COLO668 (cell line): ENCODE measurements at regions not wholly inside any gene's neighbourhood (a gene's known extent, or its start where the extent isn't known, plus 50 kb on each side); places are given as distances from the start of the nearest gene placed in this dataset.
A peak's percentile ranks its signal among the peaks of the same experiment; 100 is the strongest.
"Not testable (repeated sequence)": the region's sequence is repeated elsewhere in the genome, so short reads cannot be mapped to it uniquely, and the experiment has no call there.

Experiments
- DNase-seq: peaks from one replicate; lab custom pipeline; 2025; ENCODE audit not compliant: unreplicated experiment; lab: John Stamatoyannopoulos, UW

DNA sequence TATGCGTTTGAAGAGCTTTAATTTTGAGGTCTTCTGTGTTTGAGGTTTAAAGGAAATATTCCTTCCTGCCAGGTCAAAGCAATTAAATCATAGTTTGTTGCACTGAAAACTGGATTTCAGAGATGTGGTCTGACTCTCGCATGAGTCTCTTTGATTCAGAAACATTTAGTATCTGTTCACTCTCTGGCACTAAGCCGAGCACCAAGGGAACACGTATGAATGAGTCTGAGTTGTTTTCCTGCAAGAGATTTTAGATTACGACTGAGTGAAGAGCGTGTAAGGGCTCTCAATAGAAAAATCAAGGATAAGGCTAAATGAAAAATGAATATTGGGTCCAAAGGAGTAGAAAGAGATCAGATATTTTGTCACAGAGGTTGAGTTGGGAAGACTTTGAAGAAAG, 875.4 kb upstream of the PRKX start:
- DNase-seq = no peak

DNA sequence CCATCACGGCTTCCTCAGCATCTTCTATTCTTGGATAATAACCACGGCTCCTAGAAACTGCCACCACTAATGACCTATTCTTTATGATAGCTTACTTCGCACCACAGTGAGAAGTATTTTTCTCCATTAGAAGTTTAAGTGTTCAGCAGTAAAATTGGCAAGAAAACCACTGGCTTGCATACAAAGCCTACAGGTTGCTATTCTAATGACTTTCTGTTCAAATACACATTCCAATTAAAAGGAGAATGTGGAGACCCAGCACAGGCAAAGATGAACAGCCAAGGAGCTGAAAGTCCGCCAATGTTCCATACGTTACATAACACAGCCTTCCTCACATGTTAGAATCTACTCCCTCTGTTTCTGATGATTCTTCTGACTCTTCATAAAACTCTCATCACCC, 875.0 kb upstream of the PRKX start:
- DNase-seq = no peak

DNA sequence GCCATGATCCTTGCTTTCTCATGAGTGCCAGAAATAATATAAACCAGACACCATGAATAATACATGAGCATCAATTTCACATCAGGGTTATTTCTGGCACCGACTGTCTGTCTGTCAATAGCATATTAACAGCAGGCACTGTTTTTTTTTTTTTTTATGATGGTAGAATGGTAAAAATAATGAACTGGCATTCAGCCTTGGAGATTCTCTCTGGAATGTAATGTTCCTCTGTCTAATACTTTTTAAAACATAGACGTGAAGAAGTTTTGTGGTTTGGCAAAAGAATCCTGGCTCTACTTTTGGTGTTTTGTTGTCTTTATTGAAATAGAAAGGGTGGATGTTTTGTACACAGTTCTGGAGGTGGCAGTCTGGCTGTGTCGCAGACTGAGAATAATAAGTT, 874.6 kb upstream of the PRKX start:
- no peak for DNase-seq

DNA sequence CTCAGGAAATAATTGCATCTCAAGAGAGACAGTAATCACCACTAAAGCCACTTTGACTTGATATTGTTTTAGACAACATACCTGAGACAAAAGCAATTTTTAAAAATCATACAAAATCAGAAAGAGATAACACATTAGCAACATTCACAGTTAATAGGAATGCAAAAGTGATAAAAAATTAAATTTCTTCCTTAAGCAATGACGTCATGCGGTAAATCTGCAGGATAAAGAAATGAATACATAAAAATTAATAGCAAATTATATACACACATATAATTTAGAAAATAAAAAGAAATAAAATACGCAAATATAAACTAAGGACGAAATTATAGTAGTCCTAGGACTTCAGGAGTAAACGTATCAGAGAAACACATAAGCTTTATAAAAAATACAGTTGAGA, 866.5 kb upstream of the PRKX start:
- no peak for DNase-seq

DNA sequence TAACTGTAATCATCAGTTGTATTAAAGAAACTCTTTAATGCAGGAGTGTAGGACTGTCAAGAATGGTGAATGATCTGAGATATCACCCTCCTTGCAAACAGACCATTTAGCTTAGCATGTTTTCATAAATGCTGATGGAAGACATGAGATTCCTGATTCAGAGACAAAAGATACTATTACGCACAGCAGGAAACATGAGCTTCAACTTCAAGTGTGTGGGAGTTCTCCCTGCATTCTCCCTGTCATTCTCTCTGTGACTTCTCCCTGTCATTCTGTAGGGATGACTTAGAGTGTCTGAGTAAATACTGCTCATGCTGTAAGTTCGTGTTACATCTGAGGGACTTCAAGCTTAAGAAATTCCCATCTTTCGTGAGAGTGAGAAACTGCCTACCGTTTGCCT, 866.0 kb upstream of the PRKX start:
- DNase-seq = no peak

- no peak for DNase-seq
Observed at GRCh38 chrX:4572691-4573090, 859.2 kb upstream of the PRKX start.

DNA sequence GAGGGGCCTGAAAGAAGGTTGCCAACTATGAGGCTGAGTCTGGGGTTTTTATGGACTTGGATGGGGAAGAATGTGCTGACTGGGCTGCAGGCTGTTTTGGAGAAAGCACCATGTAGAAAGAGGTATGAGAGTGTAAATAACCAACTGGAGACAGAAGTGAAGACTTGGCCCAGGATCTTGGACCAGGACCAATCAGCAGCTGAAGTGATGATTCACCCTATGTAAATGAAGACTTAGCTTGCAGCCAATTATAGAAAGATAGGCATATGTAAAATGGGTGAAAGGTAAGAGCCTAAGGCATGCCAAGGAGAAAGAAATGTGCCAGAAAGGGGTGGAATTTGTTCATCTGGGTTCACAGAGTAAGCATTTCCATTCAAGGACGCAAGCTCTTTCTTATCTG, 856.7 kb upstream of the PRKX start:
- no peak for DNase-seq

- no peak for DNase-seq
Observed at GRCh38 chrX:4560192-4560591, 846.7 kb upstream of the PRKX start.

- no peak for DNase-seq
Observed at GRCh38 chrX:4550018-4550417, 836.6 kb upstream of the PRKX start.

DNA sequence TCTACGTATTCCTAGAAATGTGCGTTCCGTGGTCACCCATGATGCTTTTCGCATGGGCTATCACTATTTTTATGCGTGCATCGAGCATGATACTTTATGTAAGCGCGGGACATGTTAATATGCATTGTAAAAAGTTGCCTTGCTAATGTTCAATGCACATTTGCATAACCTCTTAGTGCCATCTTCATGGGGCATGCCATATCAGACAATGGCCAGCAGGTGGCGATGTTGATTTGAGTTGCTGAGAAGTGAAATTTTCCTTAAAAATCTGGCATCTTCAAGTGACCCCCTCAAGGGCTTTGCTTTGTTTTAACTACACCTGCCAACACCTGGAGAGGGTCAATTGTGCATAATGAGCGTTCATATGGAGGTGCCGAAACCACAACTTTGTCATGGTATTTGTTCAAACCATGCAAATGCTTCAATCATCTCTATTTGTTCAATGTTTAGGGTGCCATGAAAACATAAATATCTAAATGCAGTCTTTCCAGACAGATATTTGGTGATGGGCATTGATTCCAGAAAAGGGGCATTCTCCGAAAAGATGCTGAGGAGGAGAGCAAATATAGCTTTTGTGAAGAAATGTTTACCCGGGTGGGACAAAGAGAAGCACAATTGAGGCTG, 833.9 kb upstream of the PRKX start:
- peak; percentile 6 for DNase-seq

- DNase-seq = not testable (repeated sequence)
Observed at GRCh38 chrX:4546178-4546577, 832.7 kb upstream of the PRKX start.

DNA sequence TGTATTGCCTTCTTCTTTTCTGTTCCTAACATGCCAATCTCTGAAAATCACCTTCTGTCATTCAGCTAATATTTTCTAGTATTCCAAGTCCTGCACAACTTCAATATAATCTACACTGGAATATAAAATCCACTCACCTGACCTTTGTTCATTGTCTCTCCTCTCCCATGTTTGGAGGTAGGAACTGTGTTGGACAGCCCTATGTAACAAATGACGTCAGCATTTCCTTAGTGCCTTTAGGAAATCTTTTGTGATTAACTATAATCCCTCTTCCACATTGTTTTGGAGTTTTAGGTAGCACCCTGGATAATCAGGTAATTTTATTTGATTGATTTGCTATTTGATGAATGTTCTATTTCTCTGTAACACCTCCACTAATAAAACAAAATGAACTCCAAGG, 814.8 kb upstream of the PRKX start:
- no peak for DNase-seq

DNA sequence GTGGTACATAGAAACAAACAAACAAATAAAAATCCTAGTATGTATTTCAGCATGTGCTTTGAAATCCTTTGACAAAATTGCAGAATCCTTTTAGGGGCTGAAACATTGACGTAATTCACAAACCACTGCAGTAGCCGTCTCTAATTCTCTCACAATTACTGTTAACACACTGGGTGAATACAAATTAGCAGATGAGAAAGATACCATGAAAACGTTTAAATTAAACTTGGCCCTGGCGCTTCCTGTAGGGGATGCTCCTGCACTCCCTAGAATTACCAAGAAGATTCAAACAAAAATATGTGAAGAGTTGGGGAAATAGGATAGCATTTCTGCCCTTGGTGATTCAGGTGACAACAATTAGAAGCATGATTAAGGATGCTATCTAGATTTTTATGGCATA, 772.5 kb upstream of the PRKX start:
- no peak for DNase-seq

GRCh38 chrX:4484266-4484665, 770.8 kb upstream of the PRKX start:
- DNase-seq = no peak

DNA sequence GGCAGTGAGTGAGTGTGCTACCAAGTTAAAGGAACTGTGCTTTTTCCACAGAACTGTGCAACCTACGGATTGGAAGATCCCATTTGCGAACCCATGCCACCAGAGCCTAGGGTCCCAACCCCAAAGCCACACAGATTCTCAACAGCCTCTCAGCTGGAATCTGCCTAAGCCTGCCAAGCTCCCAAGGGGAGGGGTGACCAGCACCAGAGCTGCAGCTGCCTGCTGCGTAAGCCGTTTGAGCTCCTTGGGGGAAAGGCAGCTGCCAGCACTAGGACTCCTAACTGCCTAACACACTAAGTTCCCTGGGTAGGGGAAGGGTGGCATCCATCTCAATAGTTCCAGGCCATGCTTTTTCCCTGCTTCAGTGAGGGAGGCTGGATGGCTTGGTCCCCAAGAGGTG, 738.1 kb upstream of the PRKX start:
- DNase-seq = no peak

- DNase-seq = no peak
Observed at GRCh38 chrX:4450177-4450576, 736.7 kb upstream of the PRKX start.

DNA sequence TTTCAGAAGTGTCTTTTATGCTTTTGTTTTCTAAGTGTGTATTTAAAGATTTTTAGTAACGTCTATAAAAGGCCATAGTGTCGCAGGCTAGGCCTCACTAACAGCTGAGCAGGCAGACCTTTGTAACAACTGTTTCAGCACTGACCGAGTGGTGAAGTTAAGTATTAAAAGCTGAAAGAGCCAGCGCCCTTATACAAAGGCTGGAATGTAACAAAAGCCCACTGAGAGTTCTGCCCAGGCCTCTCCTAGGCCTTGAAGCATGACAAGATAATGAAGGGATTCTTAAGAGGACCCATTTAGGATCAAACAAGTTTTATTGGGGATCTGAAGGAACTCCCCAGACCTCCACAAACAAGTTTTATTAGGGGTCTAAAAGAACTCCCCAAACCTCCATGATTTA, 722.5 kb upstream of the PRKX start:
- no peak for DNase-seq

DNA sequence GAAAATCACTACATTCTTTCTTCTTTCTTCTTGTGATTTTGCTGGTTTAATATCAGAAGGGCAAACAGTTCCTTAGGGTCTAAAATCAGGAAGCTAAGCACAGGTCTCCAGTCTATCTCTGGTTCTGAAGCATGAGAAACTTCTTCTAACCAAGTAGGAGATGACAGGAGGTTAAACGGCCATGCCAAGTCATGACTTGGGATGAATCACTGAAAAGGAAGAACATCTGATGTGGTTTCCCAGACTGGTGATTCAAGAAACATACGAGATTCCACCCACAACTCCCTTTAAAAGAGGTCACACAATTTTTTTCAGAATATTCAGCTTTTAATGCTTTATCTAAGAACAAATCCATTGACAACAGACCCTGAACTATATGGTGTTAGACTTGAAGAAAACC, 684.0 kb upstream of the PRKX start:
- DNase-seq = no peak

- no peak for DNase-seq
Observed at GRCh38 chrX:4382273-4382672, 668.8 kb upstream of the PRKX start.

DNA sequence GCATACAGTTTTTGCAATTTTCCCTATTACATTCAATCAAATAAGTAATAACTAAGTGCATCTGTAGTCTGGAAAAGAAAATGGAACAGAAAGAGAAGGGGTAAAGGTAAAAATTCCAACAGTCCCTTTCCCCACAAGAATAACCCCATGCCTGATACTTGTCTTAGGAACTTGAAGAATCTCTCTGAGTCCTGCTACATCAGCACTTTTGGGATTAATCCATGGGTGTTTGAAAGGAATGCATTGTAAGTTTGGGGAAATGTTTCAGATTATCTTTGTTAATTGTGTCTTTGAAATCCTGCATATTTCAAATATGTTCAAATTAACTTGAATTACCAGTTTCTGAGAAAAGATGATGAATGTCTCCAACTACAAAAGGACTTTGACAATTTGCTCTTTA, 667.3 kb upstream of the PRKX start:
- no peak for DNase-seq

DNA sequence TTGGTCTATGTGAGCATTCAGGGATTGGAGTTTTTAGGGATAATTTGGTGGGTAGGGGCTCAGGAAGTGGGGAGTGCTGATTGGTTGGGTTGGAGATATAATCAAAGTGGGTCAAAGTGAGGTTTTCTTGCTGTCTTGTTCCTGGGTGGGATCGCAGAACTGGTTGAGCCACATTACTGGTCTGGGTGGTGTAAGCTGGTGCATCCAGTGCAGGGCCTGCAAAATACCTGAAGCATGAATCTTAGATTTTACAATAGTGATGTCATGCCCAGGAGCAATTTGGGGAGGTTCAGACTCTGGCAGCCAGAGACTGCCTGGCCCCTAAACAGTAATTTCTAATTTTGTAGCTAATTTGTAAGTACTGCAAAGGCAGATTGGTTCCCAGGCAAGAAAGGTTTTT, 665.6 kb upstream of the PRKX start:
- no peak for DNase-seq

DNA sequence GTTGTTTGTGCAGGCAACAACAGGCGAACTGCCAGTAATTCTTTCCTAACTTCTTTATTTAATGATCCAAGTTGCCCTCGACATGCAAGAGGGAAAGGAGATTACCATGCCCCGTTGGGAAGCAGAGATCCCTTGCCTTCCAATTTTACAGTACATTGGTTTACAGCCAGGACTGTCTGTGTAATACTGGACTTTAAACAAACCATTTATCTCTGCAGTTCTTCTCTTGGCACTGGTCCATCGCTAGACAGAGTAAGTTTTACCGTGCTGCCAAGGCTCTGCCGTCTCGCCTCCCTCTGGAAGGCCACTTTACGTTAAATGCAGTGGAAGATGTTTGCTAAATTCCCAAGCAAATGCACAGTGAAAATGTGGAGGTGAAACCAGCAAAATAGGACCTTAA, 660.3 kb upstream of the PRKX start:
- no peak for DNase-seq

DNA sequence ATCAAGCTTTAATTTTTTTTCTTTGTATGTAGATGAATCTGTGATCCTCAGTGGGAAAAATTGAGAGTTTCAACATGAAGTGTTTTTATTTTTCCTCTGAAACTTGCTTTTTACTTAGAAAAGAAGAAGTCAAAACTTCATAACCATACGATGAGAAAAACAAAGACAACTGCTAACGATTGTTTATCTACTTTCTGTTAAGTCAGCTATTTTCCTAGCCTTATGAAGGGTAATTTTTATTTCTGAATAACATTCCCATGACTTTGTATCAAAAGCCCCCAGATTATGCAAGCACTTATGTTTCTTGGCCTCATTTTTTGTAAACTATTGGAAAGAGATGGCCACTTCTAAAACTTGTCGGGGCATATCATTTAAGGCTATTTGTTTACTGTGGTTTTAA, 645.1 kb upstream of the PRKX start:
- DNase-seq = no peak

DNA sequence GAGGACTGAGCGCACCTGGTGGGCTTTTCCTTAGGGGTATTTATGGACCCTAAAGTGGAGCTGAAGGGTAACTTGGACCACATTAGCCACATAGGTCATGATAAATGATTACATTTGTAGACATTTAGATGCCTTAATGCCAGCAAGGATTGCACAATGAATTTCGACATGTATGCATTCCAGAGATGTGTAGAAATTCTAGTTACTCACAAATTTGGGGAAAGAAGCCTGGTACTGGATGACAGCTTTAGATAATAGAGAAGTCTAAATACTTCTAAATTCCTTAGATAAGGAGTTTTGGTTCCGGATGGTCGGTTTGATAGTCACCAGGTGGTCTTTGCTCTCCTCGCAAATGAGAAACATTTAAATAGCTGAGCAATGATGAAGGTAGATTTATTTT, 609.5 kb upstream of the PRKX start:
- DNase-seq = no peak
